CD4-positive, CD25-positive, alpha-beta regulatory T cell (primary cell): ENCODE measurements at regions not wholly inside any gene's neighbourhood (a gene's known extent, or its start where the extent isn't known, plus 50 kb on each side); places are given as distances from the start of the nearest gene placed in this dataset.

ENCODE experiments used
- ATAC-seq, 2 donors: fragments of 150-1000 bp; cut with Tn5 transposase; one replicate each; pipeline ENCODE4 v1.10.0; 2021; ENCODE audit warnings: low read depth in 2 of 2, moderate number of reproducible peaks in 2 of 2, moderate library complexity in 1 of 2
- DNase-seq, 3 donors: peaks; one replicate each; pipeline versions ENCODE4 v3.0.0 to v3.0.0-alpha.2; 2012 to 2022; ENCODE audit warnings: mixed read lengths in 1 of 3
- H3K27ac ChIP-seq: one replicate; pipeline ENCODE4 v1.7.0; 2013; ENCODE audit warnings: mild to moderate bottlenecking, low read length; ENCODE audit not compliant: insufficient read depth, poor library complexity, severe bottlenecking
- H3K27me3 ChIP-seq: one replicate; pipeline ENCODE4 v1.7.0; 2013; ENCODE audit warnings: low read length; ENCODE audit not compliant: control insufficient read depth, insufficient read depth
- H3K36me3 ChIP-seq: one replicate; pipeline ENCODE4 v1.7.0; 2013; ENCODE audit warnings: mild to moderate bottlenecking, low read length, moderate library complexity; ENCODE audit not compliant: control insufficient read depth, insufficient read depth
- H3K4me1 ChIP-seq: 2 replicates; pipeline ENCODE4 v1.7.0; 2013; ENCODE audit warnings: mild to moderate bottlenecking, low read length; ENCODE audit not compliant: insufficient read depth, control insufficient read depth, poor library complexity, severe bottlenecking
- H3K4me3 ChIP-seq: one replicate; pipeline ENCODE4 v1.7.0; 2013; ENCODE audit warnings: low read depth, mild to moderate bottlenecking, low read length, moderate library complexity
- H3K9me3 ChIP-seq, 2 experiments: 1 replicate in 1 of 2; 2 replicates in 1 of 2; pipeline ENCODE4 v1.7.0; 2013; ENCODE audit warnings: low read length in 2 of 2, mild to moderate bottlenecking in 1 of 2, moderate library complexity in 1 of 2; ENCODE audit not compliant: control insufficient read depth in 2 of 2
- H3K27ac Mint-ChIP-seq, 3 donors: one replicate each; pipeline ENCODE4 v1.8.0; 2020 to 2022; ENCODE audit warnings: mild to moderate bottlenecking in 3 of 3, mixed read lengths in 3 of 3, moderate library complexity in 2 of 3
- H3K27me3 Mint-ChIP-seq: one replicate; pipeline ENCODE4 v1.8.0; 2022; ENCODE audit warnings: mild to moderate bottlenecking, mixed read lengths
- H3K36me3 Mint-ChIP-seq: one replicate; pipeline ENCODE4 v1.8.0; 2020; ENCODE audit warnings: mixed read lengths
- H3K4me1 Mint-ChIP-seq, 4 donors: one replicate each; pipeline ENCODE4 v1.8.0; 2020 to 2022; ENCODE audit warnings: mixed read lengths in 4 of 4, mild to moderate bottlenecking in 1 of 4
- H3K4me3 Mint-ChIP-seq, 4 donors: one replicate each; pipeline ENCODE4 v1.8.0; 2020 to 2022; ENCODE audit warnings: mild to moderate bottlenecking in 4 of 4, mixed read lengths in 4 of 4, moderate library complexity in 3 of 4
- H3K9me3 Mint-ChIP-seq, 7 donors: one replicate each; pipeline ENCODE4 v1.8.0; 2020 to 2022; ENCODE audit warnings: mixed read lengths in 7 of 7, mild to moderate bottlenecking in 3 of 7, moderate library complexity in 2 of 7

DNA sequence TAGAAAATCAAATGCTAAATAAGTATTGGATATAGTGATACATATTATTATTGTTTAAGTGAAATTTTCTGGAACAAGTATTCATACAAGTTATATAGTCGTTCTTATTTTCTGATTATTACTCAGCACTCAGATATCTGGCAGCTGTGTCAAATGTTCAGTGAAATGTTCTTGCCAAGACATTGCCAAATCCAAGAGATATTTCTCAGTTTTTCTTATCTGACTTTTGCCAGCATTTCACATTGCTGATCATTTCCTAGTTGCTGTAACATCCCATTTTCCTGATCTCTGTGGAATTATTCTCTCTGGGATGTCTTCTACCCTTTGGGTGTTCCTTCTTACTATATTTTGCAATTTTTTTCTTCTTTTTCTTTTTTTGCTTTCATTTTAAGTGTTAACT is 262.3 kb downstream of the KIF2B start:
- H3K4me1 Mint-ChIP-seq, result peaks cover 0 to 4% (median 0%) of the 10 kb centered on the region in 4 donors
- ATAC-seq, result no peak
- no peak for DNase-seq
- peaks cover 0 to 23% (median 14%) of the 10 kb centered on the region in 7 donors for H3K9me3 Mint-ChIP-seq
- H3K4me3 Mint-ChIP-seq, result no peak overlapping the region
- Histone ChIP-seq H3K27ac (no peak overlapping the region), H3K4me3 (no peak overlapping the region), H3K9me3 (no peaks in the 10 kb centered on the region), H3K36me3 (no peaks in the 10 kb centered on the region), H3K4me1 (no peaks in the 10 kb centered on the region), H3K27me3 (no peaks in the 10 kb centered on the region)
- no peak overlapping the region for H3K27ac Mint-ChIP-seq
- H3K36me3 Mint-ChIP-seq, result no peaks in the 10 kb centered on the region
- H3K27me3 Mint-ChIP-seq, result no peaks in the 10 kb centered on the region

- Histone ChIP-seq H3K27ac (no peak overlapping the region), H3K4me3 (no peak overlapping the region), H3K36me3 (no peaks in the 10 kb centered on the region), H3K9me3 (no peaks in the 10 kb centered on the region), H3K4me1 (no peaks in the 10 kb centered on the region), H3K27me3 (no peaks in the 10 kb centered on the region)
- H3K4me3 Mint-ChIP-seq, result no peak overlapping the region
- no peak overlapping the region for H3K27ac Mint-ChIP-seq
- H3K9me3 Mint-ChIP-seq, result peaks cover 0 to 26% (median 15%) of the 10 kb centered on the region in 7 donors
- ATAC-seq (no peak), DNase-seq (no peak)
- H3K4me1 Mint-ChIP-seq, result peaks cover 0 to 4% (median 0%) of the 10 kb centered on the region in 4 donors
- no peaks in the 10 kb centered on the region for H3K27me3 Mint-ChIP-seq
- no peaks in the 10 kb centered on the region for H3K36me3 Mint-ChIP-seq
Observed at GRCh38 chr17:54085934-54086333, 263.2 kb downstream of the KIF2B start.

DNA sequence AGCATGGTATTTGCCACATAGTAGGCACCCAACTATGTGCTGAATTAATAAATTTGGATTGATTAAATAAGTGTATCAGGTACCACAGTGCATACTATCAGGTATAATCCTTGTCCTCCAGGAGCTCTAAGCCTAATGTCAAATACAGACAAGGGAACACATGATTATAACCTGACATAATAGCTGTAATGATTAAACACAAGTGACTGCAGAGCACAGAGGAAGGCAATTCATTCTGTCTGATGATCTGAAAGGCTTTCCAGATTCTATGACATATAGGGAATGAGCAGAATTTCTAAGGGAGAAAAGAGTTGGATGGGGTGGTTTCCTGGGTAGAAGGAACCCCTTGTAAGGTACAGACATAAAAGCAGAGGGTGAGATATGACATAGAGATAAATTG is 273.5 kb downstream of the KIF2B start:
- ATAC-seq, result no peak
- Mint-ChIP-seq H3K36me3 (no peaks in the 10 kb centered on the region), H3K9me3 (peaks cover 0 to 11% (median 5%) of the 10 kb centered on the region in 7 donors), H3K4me1 (no peaks in the 10 kb centered on the region), H3K27ac (no peak overlapping the region), H3K4me3 (no peak overlapping the region), H3K27me3 (no peaks in the 10 kb centered on the region)
- H3K27me3 ChIP-seq, result no peaks in the 10 kb centered on the region
- no peak overlapping the region for H3K4me3 ChIP-seq
- no peak overlapping the region for H3K27ac ChIP-seq
- no peaks in the 10 kb centered on the region for H3K36me3 ChIP-seq
- H3K9me3 ChIP-seq, result peaks cover 2 to 3% of the 10 kb centered on the region in 2 experiments
- no peak for DNase-seq
- H3K4me1 ChIP-seq, result no peaks in the 10 kb centered on the region

DNA sequence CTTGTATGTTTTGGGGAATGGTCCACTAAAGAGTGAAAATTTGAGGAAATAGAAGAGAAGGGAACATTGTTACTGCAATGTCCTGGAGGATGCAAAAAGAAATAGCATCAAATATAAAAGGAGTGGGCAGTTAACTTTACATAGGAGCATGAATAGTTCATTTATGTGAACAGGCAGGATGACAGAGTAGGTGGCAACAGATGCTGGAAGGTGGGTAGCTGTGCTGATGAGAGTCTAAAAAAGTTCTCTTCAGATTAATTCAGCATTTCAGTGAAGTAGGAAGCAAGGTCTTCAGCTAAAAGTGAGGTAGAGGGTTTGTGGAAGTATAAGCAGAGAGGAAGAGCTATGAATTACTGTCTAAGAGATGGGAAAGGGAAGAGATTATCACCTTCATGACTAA is 276.5 kb downstream of the KIF2B start:
- Histone ChIP-seq H3K4me1 (no peaks in the 10 kb centered on the region), H3K9me3 (peaks cover 0 to 15% of the 10 kb centered on the region in 2 experiments), H3K36me3 (no peaks in the 10 kb centered on the region), H3K4me3 (no peak overlapping the region), H3K27ac (no peak overlapping the region), H3K27me3 (no peaks in the 10 kb centered on the region)
- Mint-ChIP-seq H3K27me3 (no peaks in the 10 kb centered on the region), H3K4me3 (no peak overlapping the region), H3K27ac (no peak overlapping the region), H3K9me3 (peaks cover 0 to 7% (median 5%) of the 10 kb centered on the region in 7 donors), H3K4me1 (no peaks in the 10 kb centered on the region), H3K36me3 (no peaks in the 10 kb centered on the region)
- DNase-seq, result no peak
- ATAC-seq, result no peak

DNA sequence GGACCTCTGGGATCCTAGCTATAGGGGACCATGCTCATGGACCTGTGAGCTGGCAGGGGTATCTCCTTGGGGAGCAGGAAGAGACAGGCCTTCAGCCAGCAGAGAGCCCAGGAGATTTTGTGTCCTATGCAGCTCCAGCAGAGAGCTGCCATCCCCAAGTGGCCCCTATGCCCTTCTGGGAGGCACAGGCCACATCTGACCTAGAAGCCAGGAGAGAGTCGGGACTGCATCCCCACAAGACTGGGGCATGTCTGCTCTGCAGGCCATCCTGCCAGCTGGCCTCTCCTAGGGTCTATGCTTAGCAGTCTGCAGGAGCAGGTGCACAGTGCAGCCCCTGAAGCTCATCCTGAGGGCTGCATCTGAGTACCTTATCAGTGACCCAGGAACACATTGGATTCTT is 279.5 kb downstream of the KIF2B start:
- Histone ChIP-seq H3K4me3 (no peak overlapping the region), H3K9me3 (peaks cover 0 to 14% of the 10 kb centered on the region in 2 experiments), H3K27me3 (no peaks in the 10 kb centered on the region), H3K27ac (no peak overlapping the region), H3K4me1 (no peaks in the 10 kb centered on the region), H3K36me3 (no peaks in the 10 kb centered on the region)
- Mint-ChIP-seq H3K27ac (no peak overlapping the region), H3K4me3 (no peak overlapping the region), H3K4me1 (no peaks in the 10 kb centered on the region), H3K36me3 (no peaks in the 10 kb centered on the region), H3K9me3 (peaks cover 0 to 23% (median 5%) of the 10 kb centered on the region in 7 donors), H3K27me3 (no peaks in the 10 kb centered on the region)
- no peak for DNase-seq
- no peak for ATAC-seq

- H3K27ac ChIP-seq, result no peak overlapping the region
- H3K36me3 ChIP-seq, result no peaks in the 10 kb centered on the region
- H3K9me3 ChIP-seq, result peaks cover 0 to 2% of the 10 kb centered on the region in 2 experiments
- no peaks in the 10 kb centered on the region for H3K27me3 ChIP-seq
- Mint-ChIP-seq H3K27me3 (no peaks in the 10 kb centered on the region), H3K36me3 (no peaks in the 10 kb centered on the region), H3K27ac (no peak overlapping the region), H3K4me3 (no peak overlapping the region), H3K9me3 (peaks cover 2 to 16% (median 10%) of the 10 kb centered on the region in 7 donors), H3K4me1 (no peaks in the 10 kb centered on the region)
- ATAC-seq (no peak), DNase-seq (no peak)
- H3K4me1 ChIP-seq, result no peaks in the 10 kb centered on the region
- H3K4me3 ChIP-seq, result no peak overlapping the region
Observed at GRCh38 chr17:54111576-54111975, 288.8 kb downstream of the KIF2B start.

DNA sequence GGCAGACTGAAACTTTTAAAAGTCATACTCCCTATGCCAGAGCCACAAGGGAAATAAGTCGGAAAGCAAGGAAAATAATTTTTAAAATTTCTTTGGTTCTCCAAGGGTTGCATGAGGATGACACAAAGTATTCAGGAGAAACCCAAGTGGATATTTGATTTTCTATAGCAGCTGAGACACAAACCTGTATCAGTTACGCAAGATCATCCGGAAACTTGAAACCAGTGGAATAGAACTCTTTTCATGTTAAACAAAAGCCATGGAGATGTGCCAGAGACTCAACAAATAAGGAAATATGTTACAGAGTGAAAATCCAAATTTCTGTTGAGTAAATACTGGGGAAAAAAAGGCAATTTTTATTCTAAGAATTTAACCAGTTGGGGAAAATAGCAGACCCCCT is 294.7 kb downstream of the KIF2B start:
- DNase-seq (no peak), ATAC-seq (no peak)
- no peaks in the 10 kb centered on the region for H3K4me1 Mint-ChIP-seq
- no peaks in the 10 kb centered on the region for H3K27me3 Mint-ChIP-seq
- no peak overlapping the region for H3K27ac ChIP-seq
- H3K27me3 ChIP-seq, result no peaks in the 10 kb centered on the region
- H3K9me3 Mint-ChIP-seq, result peaks cover 0 to 19% (median 8%) of the 10 kb centered on the region in 7 donors
- H3K4me1 ChIP-seq, result no peaks in the 10 kb centered on the region
- no peaks in the 10 kb centered on the region for H3K36me3 ChIP-seq
- no peak overlapping the region for H3K4me3 Mint-ChIP-seq
- H3K36me3 Mint-ChIP-seq, result no peaks in the 10 kb centered on the region
- H3K27ac Mint-ChIP-seq, result no peak overlapping the region
- no peak overlapping the region for H3K4me3 ChIP-seq
- H3K9me3 ChIP-seq, result no peaks in the 10 kb centered on the region

- Mint-ChIP-seq H3K27ac (no peak overlapping the region), H3K9me3 (peaks cover 5 to 36% (median 13%) of the 10 kb centered on the region in 7 donors), H3K27me3 (no peaks in the 10 kb centered on the region), H3K4me3 (no peak overlapping the region), H3K36me3 (no peaks in the 10 kb centered on the region), H3K4me1 (no peaks in the 10 kb centered on the region)
- Histone ChIP-seq H3K4me3 (no peak overlapping the region), H3K36me3 (no peaks in the 10 kb centered on the region), H3K27me3 (no peaks in the 10 kb centered on the region), H3K27ac (no peak overlapping the region), H3K9me3 (peaks cover 0 to 2% of the 10 kb centered on the region in 2 experiments), H3K4me1 (no peaks in the 10 kb centered on the region)
- ATAC-seq, result no peak
- no peak for DNase-seq
Observed at GRCh38 chr17:54124456-54124855, 301.7 kb downstream of the KIF2B start.
